Liver (tissue), 8 donors: ENCODE measurements at regions not wholly inside any gene's neighbourhood (a gene's known extent, or its start where the extent isn't known, plus 50 kb on each side); places are given as distances from the start of the nearest gene placed in this dataset.

Experiments
- DNase-seq: peaks from one replicate; pipeline ENCODE4 v3.0.0-alpha.2; 2017; ENCODE audit warnings: low spot score
- H3K27ac ChIP-seq, 2 donors: one replicate each; pipeline ENCODE4 v1.7.0; 2013; ENCODE audit warnings: inconsistent platforms in 2 of 2, low read length in 2 of 2, control low read depth in 1 of 2, low read depth in 1 of 2, mild to moderate bottlenecking in 1 of 2
- H3K27me3 ChIP-seq, 4 donors: one replicate each; pipeline versions ENCODE4 v1.6.1 to v1.7.0; 2013; ENCODE audit warnings: low read length in 3 of 4, inconsistent platforms in 1 of 4, mild to moderate bottlenecking in 1 of 4, moderate library complexity in 1 of 4; ENCODE audit not compliant: control insufficient read depth in 4 of 4, insufficient read depth in 4 of 4
- H3K36me3 ChIP-seq, 4 donors: one replicate each; pipeline versions ENCODE4 v1.6.1 to v1.7.0; 2013; ENCODE audit warnings: low read length in 3 of 4, mild to moderate bottlenecking in 3 of 4, low read depth in 1 of 4, moderate library complexity in 1 of 4; ENCODE audit not compliant: control insufficient read depth in 4 of 4, insufficient read depth in 3 of 4
- H3K4me1 ChIP-seq, 4 donors: one replicate each; pipeline versions ENCODE4 v1.6.1 to v1.7.0; 2013; ENCODE audit warnings: low read length in 3 of 4, mild to moderate bottlenecking in 3 of 4, moderate library complexity in 1 of 4; ENCODE audit not compliant: control insufficient read depth in 4 of 4, insufficient read depth in 4 of 4
- H3K4me3 ChIP-seq, 3 donors: one replicate each; pipeline versions ENCODE4 v1.6.1 to v1.7.0; 2013; ENCODE audit warnings: low read length in 3 of 3, control low read depth in 1 of 3, low read depth in 1 of 3, mild to moderate bottlenecking in 1 of 3
- H3K9ac ChIP-seq, 2 donors: one replicate each; pipeline ENCODE4 v1.7.0; 2013; ENCODE audit warnings: low read length in 2 of 2, mild to moderate bottlenecking in 2 of 2, moderate library complexity in 2 of 2, control low read depth in 1 of 2, low read depth in 1 of 2
- H3K9me3 ChIP-seq, 4 donors: one replicate each; pipeline versions ENCODE4 v1.6.1 to v1.7.0; 2013; ENCODE audit warnings: low read length in 3 of 4; ENCODE audit not compliant: control insufficient read depth in 4 of 4
- EGR1 ChIP-seq, 2 donors: IDR thresholded peaks; 2 replicates each; pipeline ENCODE4 v1.6.1; 2016 to 2018; ENCODE audit warnings: antibody characterized with exemption in 2 of 2, low read depth in 2 of 2
- FOXA1 ChIP-seq: IDR thresholded peaks from 2 replicates; pipeline ENCODE4 v1.6.1; 2016; ENCODE audit warnings: antibody characterized with exemption
- FOXA2 ChIP-seq: IDR thresholded peaks from 2 replicates; pipeline ENCODE4 v1.6.1; 2016; ENCODE audit warnings: antibody characterized with exemption
- GABPA ChIP-seq, 2 donors: IDR thresholded peaks in 1 of 2; conservative IDR thresholded peaks in 1 of 2; 2 replicates each; pipeline ENCODE4 v1.6.1; 2016; ENCODE audit warnings: antibody characterized with exemption in 2 of 2, mild to moderate bottlenecking in 1 of 2, moderate library complexity in 1 of 2
- HNF4A ChIP-seq, 2 donors: conservative IDR thresholded peaks; 2 replicates each; pipeline ENCODE4 v1.6.1; 2016; ENCODE audit warnings: antibody characterized with exemption in 2 of 2, mild to moderate bottlenecking in 2 of 2
- HNF4G ChIP-seq: IDR thresholded peaks from 2 replicates; pipeline ENCODE4 v1.6.1; 2016; ENCODE audit warnings: antibody characterized with exemption
- JUND ChIP-seq, 2 donors: IDR thresholded peaks; 2 replicates each; pipeline ENCODE4 v1.6.1; 2016; ENCODE audit warnings: antibody characterized with exemption in 2 of 2
- NR2F2 ChIP-seq: IDR thresholded peaks from 2 replicates; pipeline ENCODE4 v1.6.1; 2016; ENCODE audit warnings: antibody characterized with exemption
- RAD21 ChIP-seq, 2 donors: IDR thresholded peaks; 2 replicates each; pipeline ENCODE4 v1.6.1; 2016; ENCODE audit warnings: antibody characterized with exemption in 2 of 2, mild to moderate bottlenecking in 2 of 2
- RXRA ChIP-seq, 2 donors: IDR thresholded peaks; 2 replicates each; pipeline ENCODE4 v1.6.1; 2017 to 2018; ENCODE audit warnings: antibody characterized with exemption in 2 of 2, mild to moderate bottlenecking in 1 of 2
- SP1 ChIP-seq: IDR thresholded peaks from 2 replicates; pipeline ENCODE4 v1.6.1; 2018; ENCODE audit warnings: antibody characterized with exemption, mild to moderate bottlenecking
- TAF1 ChIP-seq: conservative IDR thresholded peaks from 2 replicates; pipeline ENCODE4 v1.6.1; 2016; ENCODE audit warnings: antibody characterized with exemption, mild to moderate bottlenecking
- YY1 ChIP-seq: IDR thresholded peaks from 2 replicates; pipeline ENCODE4 v1.6.1; 2016; ENCODE audit warnings: antibody characterized with exemption, mild to moderate bottlenecking
- WGBS: extraction: QIAGEN DNeasy Blood & Tissue Kit; methylation state at CpG from one replicate; pipeline ENCODE4 v1.1.7; 2013; 5-methylcytosine and 5-hydroxymethylcytosine counted together
- TF ChIP-seq, protein P1 (sequence below): fragments of 150-350 bp; IDR thresholded peaks from 2 replicates; pipeline ENCODE4 v1.5.1; 2017; ENCODE audit warnings: improper control_type of control experiment, low read depth, low read length; ENCODE audit not compliant: missing input control
- TF ChIP-seq, protein P2 (sequence below): IDR thresholded peaks from 2 replicates; pipeline ENCODE4 v1.6.1; 2016; ENCODE audit warnings: antibody characterized with exemption
- TF ChIP-seq, protein P3 (sequence below): IDR thresholded peaks from 2 replicates; pipeline ENCODE4 v1.6.1; 2016; ENCODE audit warnings: antibody characterized with exemption
- TF ChIP-seq, protein P4 (sequence below): IDR thresholded peaks from 2 replicates; pipeline ENCODE4 v1.6.1; 2016; ENCODE audit warnings: antibody characterized with exemption
- TF ChIP-seq, protein P5 (sequence below): IDR thresholded peaks from 2 replicates; pipeline ENCODE4 v1.6.1; 2016; ENCODE audit warnings: antibody characterized with exemption, mild to moderate bottlenecking
- donor health status: healthy.
- donor health status: healthy.
- donor health status: healthy.
- donor health status: healthy.
- donor health status: healthy.

DNA sequence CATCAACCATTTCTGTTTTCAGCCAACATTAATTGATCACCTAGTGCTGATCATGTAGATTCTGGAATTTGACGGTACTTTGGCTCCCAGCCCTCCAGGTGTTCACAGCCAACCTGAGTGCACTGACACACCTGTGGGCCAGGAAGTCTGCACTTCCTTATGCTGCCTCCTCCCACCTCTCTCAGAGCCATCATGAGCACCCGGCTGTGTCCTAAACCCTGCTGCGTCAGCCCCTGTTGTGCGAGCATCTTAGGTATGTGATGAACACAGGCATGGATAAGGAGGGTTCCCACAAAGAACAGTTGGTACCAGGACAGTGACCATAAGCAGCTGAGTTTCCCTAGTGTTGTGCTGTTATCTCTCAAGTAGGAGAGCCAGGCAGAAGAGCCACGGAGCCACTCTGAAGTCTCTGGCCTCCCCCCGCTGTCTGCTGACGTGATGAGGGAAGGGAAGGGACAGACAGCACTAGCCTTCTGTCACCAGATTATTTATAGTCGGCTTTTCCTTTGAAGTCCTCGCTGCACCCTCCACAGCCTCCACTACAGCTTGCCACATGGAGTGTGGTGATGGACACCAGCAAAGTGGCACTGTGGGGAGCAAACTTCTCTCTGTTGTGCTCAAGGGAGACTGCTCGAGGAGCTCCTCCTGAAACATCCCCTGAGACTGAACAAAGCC is 162.8 kb upstream of the ANKFN1 start (continued):
- no peak for TF ChIP-seq SP1

DNA sequence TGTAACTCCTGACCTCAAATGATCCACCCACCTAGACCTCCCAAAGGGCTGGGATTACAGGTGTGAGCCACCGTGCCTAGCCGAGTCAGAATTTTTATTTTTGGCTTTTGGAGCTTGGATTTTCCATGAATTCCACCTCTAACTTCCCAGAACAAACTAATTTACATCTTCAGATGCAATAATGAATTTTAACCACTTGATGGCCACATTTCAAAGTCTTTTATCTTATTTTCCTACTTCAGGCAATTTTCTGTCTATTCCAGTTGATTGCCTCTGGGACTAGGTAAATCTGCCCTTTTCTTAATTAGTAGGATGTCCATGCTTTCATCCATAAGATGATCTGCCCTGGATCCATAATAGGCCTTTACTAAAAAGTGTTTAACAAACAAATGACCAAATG is 156.4 kb upstream of the ANKFN1 start:
- TF ChIP-seq, protein P1, sequence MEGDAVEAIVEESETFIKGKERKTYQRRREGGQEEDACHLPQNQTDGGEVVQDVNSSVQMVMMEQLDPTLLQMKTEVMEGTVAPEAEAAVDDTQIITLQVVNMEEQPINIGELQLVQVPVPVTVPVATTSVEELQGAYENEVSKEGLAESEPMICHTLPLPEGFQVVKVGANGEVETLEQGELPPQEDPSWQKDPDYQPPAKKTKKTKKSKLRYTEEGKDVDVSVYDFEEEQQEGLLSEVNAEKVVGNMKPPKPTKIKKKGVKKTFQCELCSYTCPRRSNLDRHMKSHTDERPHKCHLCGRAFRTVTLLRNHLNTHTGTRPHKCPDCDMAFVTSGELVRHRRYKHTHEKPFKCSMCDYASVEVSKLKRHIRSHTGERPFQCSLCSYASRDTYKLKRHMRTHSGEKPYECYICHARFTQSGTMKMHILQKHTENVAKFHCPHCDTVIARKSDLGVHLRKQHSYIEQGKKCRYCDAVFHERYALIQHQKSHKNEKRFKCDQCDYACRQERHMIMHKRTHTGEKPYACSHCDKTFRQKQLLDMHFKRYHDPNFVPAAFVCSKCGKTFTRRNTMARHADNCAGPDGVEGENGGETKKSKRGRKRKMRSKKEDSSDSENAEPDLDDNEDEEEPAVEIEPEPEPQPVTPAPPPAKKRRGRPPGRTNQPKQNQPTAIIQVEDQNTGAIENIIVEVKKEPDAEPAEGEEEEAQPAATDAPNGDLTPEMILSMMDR: no peak
- TF ChIP-seq EGR1 (IDR thresholded peaks at IDR 0.05; ENCODE audit: low read depth in 2 of 2) (no peak), TAF1 (no peak), YY1 (no peak), RXRA (IDR thresholded peaks at IDR 0.05) (no peak), RAD21 (IDR thresholded peaks at IDR 0.05) (no peak), FOXA2 (no peak), GABPA (IDR thresholded peaks at IDR 0.05 in 1 of 2, conservative IDR thresholded peaks at IDR 0.05 in 1 of 2) (no peak), FOXA1 (no peak), NR2F2 (no peak), SP1 (no peak), JUND (IDR thresholded peaks at IDR 0.05) (no peak), HNF4G (no peak), HNF4A (conservative IDR thresholded peaks at IDR 0.05) (no peak)
- TF ChIP-seq, protein P2, sequence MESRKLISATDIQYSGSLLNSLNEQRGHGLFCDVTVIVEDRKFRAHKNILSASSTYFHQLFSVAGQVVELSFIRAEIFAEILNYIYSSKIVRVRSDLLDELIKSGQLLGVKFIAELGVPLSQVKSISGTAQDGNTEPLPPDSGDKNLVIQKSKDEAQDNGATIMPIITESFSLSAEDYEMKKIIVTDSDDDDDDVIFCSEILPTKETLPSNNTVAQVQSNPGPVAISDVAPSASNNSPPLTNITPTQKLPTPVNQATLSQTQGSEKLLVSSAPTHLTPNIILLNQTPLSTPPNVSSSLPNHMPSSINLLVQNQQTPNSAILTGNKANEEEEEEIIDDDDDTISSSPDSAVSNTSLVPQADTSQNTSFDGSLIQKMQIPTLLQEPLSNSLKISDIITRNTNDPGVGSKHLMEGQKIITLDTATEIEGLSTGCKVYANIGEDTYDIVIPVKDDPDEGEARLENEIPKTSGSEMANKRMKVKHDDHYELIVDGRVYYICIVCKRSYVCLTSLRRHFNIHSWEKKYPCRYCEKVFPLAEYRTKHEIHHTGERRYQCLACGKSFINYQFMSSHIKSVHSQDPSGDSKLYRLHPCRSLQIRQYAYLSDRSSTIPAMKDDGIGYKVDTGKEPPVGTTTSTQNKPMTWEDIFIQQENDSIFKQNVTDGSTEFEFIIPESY: no peak
- TF ChIP-seq, protein P3, sequence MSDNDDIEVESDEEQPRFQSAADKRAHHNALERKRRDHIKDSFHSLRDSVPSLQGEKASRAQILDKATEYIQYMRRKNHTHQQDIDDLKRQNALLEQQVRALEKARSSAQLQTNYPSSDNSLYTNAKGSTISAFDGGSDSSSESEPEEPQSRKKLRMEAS: no peak
- TF ChIP-seq, protein P4, sequence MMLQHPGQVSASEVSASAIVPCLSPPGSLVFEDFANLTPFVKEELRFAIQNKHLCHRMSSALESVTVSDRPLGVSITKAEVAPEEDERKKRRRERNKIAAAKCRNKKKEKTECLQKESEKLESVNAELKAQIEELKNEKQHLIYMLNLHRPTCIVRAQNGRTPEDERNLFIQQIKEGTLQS: no peak
- TF ChIP-seq, protein P5, sequence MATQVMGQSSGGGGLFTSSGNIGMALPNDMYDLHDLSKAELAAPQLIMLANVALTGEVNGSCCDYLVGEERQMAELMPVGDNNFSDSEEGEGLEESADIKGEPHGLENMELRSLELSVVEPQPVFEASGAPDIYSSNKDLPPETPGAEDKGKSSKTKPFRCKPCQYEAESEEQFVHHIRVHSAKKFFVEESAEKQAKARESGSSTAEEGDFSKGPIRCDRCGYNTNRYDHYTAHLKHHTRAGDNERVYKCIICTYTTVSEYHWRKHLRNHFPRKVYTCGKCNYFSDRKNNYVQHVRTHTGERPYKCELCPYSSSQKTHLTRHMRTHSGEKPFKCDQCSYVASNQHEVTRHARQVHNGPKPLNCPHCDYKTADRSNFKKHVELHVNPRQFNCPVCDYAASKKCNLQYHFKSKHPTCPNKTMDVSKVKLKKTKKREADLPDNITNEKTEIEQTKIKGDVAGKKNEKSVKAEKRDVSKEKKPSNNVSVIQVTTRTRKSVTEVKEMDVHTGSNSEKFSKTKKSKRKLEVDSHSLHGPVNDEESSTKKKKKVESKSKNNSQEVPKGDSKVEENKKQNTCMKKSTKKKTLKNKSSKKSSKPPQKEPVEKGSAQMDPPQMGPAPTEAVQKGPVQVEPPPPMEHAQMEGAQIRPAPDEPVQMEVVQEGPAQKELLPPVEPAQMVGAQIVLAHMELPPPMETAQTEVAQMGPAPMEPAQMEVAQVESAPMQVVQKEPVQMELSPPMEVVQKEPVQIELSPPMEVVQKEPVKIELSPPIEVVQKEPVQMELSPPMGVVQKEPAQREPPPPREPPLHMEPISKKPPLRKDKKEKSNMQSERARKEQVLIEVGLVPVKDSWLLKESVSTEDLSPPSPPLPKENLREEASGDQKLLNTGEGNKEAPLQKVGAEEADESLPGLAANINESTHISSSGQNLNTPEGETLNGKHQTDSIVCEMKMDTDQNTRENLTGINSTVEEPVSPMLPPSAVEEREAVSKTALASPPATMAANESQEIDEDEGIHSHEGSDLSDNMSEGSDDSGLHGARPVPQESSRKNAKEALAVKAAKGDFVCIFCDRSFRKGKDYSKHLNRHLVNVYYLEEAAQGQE: no peak
- Histone ChIP-seq H3K9ac (no peak overlapping the region), H3K27ac (no peak overlapping the region), H3K4me3 (no peak overlapping the region), H3K27me3 (no peaks in the 10 kb centered on the region), H3K36me3 (no peaks in the 10 kb centered on the region), H3K4me1 (no peaks in the 10 kb centered on the region), H3K9me3 (no peaks in the 10 kb centered on the region)
- DNase-seq: no peak
- 66% methylated on average over 2 of the region's 2 CpGs for WGBS
